ENCODE measurements at regions not wholly inside any gene's neighbourhood (a gene's known extent, or its start where the extent isn't known, plus 50 kb on each side); places are given as distances from the start of the nearest gene placed in this dataset.

- TF ChIP-seq CTCF (IDR thresholded peaks at IDR 0.05) (no peak), POLR2AphosphoS5 (IDR thresholded peaks at IDR 0.05) (no peak)
Observed at GRCh38 chr2:200032895-200033294, 77.5 kb downstream of the MAIP1 start.

Data from esophagus muscularis mucosa (tissue), 3 donors.